HEK293 (cell line): ENCODE measurements at regions not wholly inside any gene's neighbourhood (a gene's known extent, or its start where the extent isn't known, plus 50 kb on each side); places are given as distances from the start of the nearest gene placed in this dataset.

Experiments
- ZNF184 ChIP-seq: fragments of 450-650 bp; IDR thresholded peaks from 2 replicates; pipeline ENCODE4 v1.5.1; 2018; ENCODE audit warnings: missing biosample characterization, mild to moderate bottlenecking, missing genetic modification characterization
- TF ChIP-seq, protein P1 (sequence below): fragments of 450-650 bp; formaldehyde crosslinking; IDR thresholded peaks from 2 replicates; pipeline ENCODE4 v1.5.1; 2016; ENCODE audit warnings: missing biosample characterization, missing genetic modification characterization

- TF ChIP-seq ZNF184 (tag by site-specific recombination) = no peak
- TF ChIP-seq, protein P1, sequence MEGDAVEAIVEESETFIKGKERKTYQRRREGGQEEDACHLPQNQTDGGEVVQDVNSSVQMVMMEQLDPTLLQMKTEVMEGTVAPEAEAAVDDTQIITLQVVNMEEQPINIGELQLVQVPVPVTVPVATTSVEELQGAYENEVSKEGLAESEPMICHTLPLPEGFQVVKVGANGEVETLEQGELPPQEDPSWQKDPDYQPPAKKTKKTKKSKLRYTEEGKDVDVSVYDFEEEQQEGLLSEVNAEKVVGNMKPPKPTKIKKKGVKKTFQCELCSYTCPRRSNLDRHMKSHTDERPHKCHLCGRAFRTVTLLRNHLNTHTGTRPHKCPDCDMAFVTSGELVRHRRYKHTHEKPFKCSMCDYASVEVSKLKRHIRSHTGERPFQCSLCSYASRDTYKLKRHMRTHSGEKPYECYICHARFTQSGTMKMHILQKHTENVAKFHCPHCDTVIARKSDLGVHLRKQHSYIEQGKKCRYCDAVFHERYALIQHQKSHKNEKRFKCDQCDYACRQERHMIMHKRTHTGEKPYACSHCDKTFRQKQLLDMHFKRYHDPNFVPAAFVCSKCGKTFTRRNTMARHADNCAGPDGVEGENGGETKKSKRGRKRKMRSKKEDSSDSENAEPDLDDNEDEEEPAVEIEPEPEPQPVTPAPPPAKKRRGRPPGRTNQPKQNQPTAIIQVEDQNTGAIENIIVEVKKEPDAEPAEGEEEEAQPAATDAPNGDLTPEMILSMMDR = no peak
Observed at GRCh38 chr3:63130625-63131024, 147.5 kb upstream of the SYNPR start.
